Left renal cortex interstitium (tissue), 4 donors: ENCODE measurements at regions not wholly inside any gene's neighbourhood (a gene's known extent, or its start where the extent isn't known, plus 50 kb on each side); places are given as distances from the start of the nearest gene placed in this dataset.

Experiments used
- DNase-seq, 4 donors: peaks; one replicate each; pipeline ENCODE4 v3.0.0-alpha.2; 2013; ENCODE audit warnings: low read depth in 4 of 4, low spot score in 2 of 4, missing footprints in 1 of 4

DNA sequence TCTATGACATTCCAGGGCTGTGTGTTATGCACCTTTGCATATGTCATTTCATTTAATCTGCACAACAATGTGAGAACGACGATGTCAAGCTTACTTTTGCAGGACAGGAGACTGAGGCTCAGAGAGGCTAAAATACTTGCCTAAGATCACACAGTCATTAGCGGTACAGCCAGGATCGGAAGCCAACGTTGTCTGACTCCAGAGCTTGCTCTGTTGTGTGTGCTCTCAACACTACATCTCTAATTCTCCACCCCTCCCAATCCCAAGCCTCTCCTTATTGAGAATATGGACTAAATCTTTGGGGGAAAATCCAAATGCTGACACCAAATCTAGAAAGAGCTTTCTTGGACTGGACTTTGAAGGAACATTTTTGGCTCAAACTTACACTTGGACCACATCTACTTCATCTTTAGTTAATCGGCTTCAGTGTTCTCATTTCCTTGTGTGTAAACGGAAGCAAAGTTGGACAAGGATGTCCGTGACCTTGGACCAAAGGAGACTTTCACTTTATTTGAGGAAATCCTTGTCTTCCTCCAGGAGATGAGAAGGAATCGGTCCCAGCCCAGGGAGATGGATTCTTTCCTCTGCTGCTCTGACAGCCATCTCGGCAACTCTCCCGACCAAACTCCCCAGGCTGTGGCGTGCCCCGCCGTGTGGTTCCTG is 242.4 kb downstream of the LPIN1 start:
- DNase-seq = no peak

- no peak for DNase-seq
Measured at GRCh38 chr2:11989354-11989703, 242.9 kb downstream of the LPIN1 start.

DNA sequence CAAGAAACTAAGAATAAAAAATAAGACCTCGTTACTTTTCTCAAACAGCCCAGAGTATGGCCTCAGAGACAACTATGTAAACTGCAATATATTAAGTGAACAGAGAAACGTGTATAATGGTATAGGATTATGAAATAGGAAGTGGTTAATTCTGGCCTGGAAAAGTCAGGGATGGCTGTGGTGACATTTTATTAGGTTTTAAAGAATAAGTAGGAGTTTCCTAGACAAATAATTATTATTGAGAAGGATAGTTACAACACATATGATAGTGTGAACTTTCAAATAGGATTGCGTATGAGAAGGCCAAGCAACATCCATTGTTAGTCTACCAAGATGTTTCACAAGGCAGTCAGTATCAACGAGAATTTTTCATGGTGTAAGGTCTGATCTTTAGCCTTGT is 244.1 kb downstream of the LPIN1 start:
- no peak for DNase-seq

DNA sequence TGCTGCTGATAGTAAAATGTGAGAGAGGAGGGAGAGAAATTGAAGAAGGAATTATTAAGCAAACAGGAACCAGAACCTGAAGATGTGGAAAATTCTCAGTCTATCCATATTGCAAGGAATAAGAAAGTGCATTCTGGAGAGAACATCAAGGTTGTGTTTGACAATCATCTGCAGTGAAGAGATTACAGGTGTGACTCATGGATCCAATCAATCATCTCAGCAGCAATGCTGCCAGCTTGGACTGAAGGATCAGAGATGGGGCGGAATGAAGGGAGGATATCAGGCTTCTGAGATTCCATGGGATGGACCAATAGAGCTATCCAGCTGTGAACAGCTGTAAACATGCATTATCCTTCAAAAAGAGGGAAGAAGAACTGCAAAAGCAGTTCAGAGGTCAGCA is 247.3 kb downstream of the LPIN1 start:
- DNase-seq = no peak

DNA sequence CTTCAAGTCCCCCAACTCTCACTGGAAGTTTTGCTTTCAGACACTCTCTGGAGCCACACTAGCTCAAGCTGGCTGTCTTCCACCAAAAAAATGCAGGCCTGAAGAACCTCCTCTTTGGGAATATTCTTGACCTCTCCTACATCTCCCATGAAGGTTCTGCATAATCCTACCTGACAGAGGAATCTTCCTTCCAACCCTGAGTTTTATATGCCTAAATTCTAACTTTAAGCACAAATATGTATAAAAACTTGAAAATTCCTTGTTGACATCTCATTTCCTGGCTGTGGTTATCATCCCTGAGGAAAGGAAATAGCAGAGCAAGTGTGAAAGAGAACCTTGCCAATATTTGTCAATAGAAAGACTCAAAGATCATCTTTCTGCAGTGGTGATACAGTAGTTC is 249.0 kb downstream of the LPIN1 start:
- DNase-seq = no peak

DNA sequence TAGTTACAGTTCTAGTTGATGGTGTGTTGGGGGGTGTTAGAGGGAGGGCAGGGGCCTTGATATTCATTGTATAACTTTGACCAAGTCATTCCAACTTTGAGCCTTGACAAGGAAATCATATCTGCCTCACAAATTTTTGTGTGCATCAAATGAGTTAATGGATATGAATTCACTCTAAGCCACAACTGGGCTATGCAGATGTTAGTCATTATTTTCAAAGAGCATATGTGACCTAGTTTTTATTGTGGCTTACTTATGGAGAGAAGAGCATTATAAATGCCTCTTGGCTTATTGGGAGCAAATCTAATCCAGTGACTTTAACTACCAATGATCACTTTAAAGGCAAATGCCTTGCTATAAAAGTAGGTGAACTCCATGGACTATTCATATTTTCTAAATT is 250.2 kb downstream of the LPIN1 start:
- DNase-seq = no peak

DNA sequence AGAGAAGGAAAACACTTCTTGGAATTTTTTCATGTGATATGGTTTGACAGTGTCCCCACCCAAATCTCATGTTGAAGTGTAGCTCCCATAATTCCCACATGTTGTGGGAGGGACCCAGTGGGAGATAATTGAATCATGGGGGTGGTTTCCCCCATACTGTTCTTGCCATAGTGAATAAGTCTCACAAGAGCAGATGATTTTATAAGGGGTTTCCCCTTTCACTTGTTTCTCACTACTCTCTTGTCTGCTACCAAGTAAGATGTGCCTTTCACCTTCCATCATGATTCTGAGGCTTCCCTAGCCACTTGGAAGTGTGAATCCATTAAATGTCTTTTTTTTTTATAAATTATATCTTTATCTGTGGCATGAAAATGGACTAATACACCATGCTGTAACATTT is 250.7 kb downstream of the LPIN1 start:
- DNase-seq = no peak

DNA sequence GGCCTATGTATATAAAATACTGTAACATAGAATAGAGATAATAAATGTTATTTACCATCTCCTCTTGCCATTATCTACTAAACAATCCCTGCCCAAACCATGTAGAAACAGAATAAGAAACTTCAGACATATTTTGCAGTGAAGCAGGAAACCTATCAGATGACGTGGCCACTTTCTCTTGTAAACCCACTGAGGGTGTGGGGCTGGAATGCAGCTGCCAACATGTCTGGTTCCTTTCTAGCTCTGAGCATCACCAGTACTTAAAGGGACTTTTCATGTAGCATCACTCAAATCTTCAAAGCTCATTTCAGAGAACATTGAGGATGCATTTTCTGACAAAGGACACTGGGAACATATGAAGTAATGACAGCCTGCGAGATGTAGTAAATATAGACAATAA is 251.8 kb downstream of the LPIN1 start:
- DNase-seq = no peak

GRCh38 chr2:11998626-11999378 is 252.4 kb downstream of the LPIN1 start:
- DNase-seq = no peak

DNA sequence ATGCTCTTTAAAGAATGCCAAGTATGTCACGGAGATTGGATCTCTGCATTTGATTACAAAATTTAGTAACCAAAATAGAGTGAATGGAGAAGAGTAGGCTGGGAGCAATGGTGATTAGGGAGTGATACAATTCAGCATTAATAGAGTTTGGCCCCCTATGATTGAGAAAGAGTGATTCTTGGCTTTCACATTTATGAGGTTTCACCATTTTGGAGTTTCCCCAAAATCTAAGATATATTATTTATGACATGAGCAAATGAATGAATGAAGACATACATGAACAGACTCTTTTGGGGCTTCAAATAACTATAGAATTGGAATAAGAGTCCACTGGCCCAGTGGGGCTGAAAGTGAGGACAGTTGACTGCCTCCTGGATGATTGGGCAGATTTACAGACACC is 255.2 kb downstream of the LPIN1 start:
- DNase-seq = no peak

DNA sequence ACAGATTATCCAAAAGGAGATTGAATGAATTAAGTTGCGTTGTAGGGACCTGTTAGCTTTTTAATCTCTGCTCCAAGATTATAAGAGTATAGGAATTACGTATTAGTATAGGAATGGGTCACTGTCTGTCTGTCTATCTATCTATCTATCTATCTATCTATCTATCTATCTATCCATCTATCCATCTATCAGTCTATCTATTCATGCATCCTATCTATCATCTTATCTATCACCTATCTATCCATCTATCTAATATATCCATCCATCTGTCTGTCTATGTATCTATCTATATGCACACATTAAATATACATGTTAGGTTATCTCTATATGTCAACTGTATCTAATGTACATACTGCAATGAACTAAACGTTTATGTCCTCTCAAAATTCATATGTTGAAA is 255.8 kb downstream of the LPIN1 start:
- DNase-seq = no peak

DNA sequence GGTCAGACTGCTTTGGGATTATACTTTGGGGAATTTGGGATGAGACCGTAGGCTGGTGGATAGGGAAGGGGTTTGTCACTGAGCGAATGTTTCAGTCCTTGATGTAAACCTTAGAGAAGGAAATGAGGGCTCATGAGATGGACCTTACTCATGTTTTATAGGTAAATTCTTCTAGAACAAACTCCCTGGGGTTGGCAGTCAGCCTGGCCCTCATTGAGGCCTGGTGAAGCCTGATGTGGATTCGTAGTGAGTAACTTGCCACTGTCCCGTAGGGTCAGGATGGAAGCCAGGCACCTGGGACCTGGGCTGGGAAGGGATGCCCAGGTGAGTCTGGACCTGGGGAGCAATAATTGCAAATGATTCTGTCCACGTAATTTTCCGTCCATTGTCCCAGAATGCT is 258.3 kb downstream of the LPIN1 start:
- no peak for DNase-seq

DNA sequence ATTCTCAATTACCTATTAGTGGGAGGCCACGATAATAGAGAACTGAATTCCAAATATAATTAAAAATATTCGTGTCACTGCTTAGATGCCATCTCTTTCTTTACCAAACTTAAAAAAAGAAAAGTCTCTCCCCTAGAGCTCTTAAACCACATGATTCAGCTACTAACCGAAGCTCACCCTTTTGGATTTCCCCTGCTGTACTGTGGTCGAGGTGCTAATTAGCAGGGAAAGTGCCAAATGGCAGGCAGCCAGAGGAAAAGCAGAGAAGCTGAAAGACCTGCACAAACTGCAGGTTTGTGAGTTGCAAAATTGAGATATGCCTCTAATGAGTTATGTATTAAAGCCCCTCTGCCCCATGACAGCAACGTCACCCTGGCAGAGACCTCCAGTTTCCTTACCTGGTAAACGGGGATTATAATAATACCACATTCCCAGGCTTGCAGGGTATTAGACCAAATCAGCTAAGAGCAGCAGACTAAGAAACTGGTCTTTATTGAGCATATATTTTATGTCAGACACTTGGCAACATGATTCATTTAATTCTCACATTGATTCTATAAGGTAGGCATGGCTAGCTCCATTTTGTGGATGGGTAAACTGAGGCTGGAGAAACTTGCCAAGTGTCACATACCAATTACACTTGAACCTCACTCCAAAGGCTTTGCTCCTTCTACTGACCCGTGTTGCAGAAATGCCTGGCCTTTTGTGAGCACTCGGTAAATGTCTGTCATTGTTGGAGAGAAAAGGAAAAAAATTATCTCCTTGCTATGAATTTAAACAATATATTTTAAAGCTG is 259.7 kb downstream of the LPIN1 start:
- no peak for DNase-seq

GRCh38 chr2:12006850-12007249 is 260.4 kb downstream of the LPIN1 start:
- peak in 2 of 4 donors; percentile 37 to 50 for DNase-seq

DNA sequence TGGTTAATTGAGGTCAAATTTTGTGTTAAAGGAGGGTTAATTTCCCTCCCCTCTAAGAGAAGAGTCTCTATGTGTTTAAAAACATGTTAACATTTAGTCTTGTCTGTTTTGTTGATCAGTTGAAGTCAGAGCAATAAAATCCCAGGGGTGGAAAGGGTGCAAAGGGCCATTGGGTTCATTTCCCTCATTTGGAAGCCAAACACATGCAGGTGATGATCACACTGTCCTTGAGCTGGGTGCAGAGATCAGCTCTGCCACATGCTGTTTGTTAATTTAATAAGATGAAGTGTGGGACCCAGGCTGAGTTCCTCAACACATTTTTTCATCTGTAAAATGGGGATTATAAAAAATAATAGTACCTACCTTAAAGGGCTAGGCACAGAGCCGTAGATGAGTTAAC is 260.9 kb downstream of the LPIN1 start:
- no peak for DNase-seq

DNA sequence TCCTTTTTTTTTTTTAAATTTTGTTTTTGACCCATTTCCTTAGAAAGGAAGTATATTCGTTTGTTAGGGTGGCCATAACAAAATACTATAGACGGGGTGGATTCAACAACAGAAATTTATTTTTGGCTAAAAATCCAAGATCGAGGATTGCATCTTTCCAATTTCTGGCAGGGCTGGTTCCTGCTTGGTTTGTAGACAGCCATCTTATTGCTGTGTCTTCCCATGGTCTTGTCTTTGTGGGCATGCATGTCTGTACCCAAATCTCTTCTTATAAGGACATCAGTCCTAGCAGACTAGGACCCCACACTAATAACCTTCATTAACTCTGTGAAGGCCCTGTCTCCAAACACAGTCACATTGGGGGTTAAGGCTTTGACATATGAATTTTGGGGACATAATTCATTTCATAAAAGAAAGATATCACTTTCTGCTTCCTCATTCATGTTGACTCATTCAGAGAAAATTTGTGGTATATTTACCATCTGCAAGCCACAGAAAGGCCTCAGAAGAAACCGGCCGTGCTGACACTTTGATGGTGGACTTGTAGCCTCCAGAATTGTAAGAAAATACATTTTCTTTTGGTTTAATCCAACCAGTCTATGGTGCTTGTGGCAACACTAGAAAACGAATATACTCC is 262.1 kb downstream of the LPIN1 start:
- DNase-seq = no peak

- DNase-seq = no peak
Measured at GRCh38 chr2:12009323-12009905, 263.0 kb downstream of the LPIN1 start.

DNA sequence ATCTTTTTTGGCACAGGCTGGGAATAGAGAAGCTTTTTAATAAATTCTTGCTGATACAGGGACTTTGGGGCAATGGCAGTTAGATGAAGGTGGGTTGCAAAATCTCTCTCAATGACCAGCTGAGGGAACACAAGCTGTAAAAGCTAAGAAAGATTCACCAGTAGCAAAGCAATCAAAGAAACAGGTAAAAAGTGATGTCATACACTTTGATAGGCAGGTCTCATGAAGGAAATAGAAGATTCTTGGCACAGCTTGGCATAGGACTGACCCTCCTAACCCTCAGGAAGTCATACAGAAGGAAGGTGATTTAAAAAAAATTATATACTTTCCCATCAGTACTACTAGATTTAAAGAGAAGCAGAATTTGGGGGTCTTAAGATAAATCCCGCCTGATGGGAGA is 263.6 kb downstream of the LPIN1 start:
- no peak for DNase-seq

DNA sequence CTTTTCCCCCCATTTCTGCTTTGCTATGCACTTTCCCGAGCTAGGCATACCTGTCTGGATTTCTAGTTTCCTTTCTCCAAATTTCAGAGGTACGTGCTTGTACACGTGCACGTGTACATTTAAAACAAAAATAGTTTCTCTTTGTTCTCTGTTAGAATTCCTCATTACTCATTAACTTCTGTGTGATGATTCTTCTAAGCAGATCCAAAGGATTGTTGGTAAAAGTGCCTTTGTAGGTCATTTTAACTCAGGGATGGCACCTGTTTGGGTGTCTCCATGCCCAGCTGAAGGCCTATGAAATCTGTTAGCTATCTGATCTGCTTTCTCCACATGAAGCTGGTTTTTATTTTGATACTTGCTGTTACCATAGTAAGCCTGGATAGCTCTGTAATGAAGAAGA is 264.3 kb downstream of the LPIN1 start:
- no peak for DNase-seq

- no peak for DNase-seq
Measured at GRCh38 chr2:12014088-12014960, 267.9 kb downstream of the LPIN1 start.
